Thoracic aorta (tissue), 2 donors: ENCODE measurements at regions not wholly inside any gene's neighbourhood (a gene's known extent, or its start where the extent isn't known, plus 50 kb on each side); places are given as distances from the start of the nearest gene placed in this dataset.

Experiments used
- ATAC-seq: fragments of 150-250 bp; one replicate; pipeline ENCODE4 v1.8.0; 2017; ENCODE audit warnings: low read depth; ENCODE audit not compliant: insufficient number of reproducible peaks, low FRiP score
- DNase-seq: peaks from one replicate; pipeline ENCODE4 v3.0.0-alpha.2; 2020; ENCODE audit warnings: low spot score
- H3K27ac ChIP-seq, 2 donors: fragments of 200-600 bp; sonication (generic); 1 replicate in 1 of 2; 2 replicates in 1 of 2; pipeline ENCODE4 v1.5.1; 2016; ENCODE audit warnings: mild to moderate bottlenecking in 2 of 2, moderate library complexity in 2 of 2
- H3K27me3 ChIP-seq: fragments of 200-600 bp; sonication (generic); replicated peaks from 2 replicates; pipeline ENCODE4 v1.6.0; 2016; ENCODE audit warnings: mild to moderate bottlenecking; ENCODE audit not compliant: insufficient read depth
- H3K36me3 ChIP-seq: fragments of 200-600 bp; sonication (generic); one replicate; pipeline ENCODE4 v1.5.1; 2016
- H3K4me1 ChIP-seq, 2 donors: fragments of 200-600 bp; sonication (generic); 1 replicate in 1 of 2; 2 replicates in 1 of 2; pipeline versions ENCODE4 v1.5.1 to v1.6.0; 2016; ENCODE audit warnings: low read depth in 2 of 2, mild to moderate bottlenecking in 1 of 2; ENCODE audit not compliant: control insufficient read depth in 1 of 2
- H3K4me3 ChIP-seq: fragments of 200-600 bp; sonication (generic); 2 replicates; pipeline ENCODE4 v1.5.1; 2016; ENCODE audit warnings: mild to moderate bottlenecking
- H3K9me3 ChIP-seq: fragments of 200-600 bp; sonication (generic); 2 replicates; pipeline ENCODE4 v1.5.1; 2016
- CTCF ChIP-seq: fragments of 200-600 bp; sonication (generic); IDR thresholded peaks from one replicate; pipeline ENCODE4 v1.5.1; 2019; ENCODE audit warnings: antibody characterized with exemption

DNA sequence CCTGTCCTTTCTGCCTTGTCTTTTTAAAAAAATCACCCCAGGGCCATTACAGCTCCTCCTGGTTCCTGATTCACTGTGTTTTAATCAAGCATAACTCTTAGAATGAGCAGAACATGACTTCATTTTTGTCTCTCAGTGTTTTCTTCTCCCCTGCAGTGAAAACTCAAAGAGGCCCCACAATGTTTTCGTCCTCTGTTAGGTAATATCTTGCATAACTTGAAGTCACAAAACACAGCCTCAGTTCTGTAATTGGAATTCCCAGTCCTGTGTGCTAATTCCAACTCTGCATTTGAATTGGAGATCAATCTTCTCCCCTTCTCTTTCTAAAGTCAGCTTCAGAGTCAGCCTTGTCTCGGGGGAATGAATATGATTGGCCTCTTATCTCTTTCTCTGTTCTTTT lies 186.5 kb upstream of the NAV2 start:
- no peak for DNase-seq
- Histone ChIP-seq H3K27me3 (no peaks in the 10 kb centered on the region), H3K36me3 (no peaks in the 10 kb centered on the region), H3K27ac (no peak overlapping the region), H3K9me3 (no peaks in the 10 kb centered on the region), H3K4me3 (no peak overlapping the region), H3K4me1 (peaks cover 0 to 6% of the 10 kb centered on the region in 2 donors)
- TF ChIP-seq CTCF: no peak
- no peak for ATAC-seq

- Histone ChIP-seq H3K4me1 (peaks cover 0 to 6% of the 10 kb centered on the region in 2 donors), H3K36me3 (no peaks in the 10 kb centered on the region), H3K9me3 (no peaks in the 10 kb centered on the region), H3K4me3 (no peak overlapping the region), H3K27me3 (no peaks in the 10 kb centered on the region), H3K27ac (no peak overlapping the region)
- no peak for ATAC-seq
- DNase-seq: no peak
- no peak for TF ChIP-seq CTCF
Observed at GRCh38 chr11:19525714-19526113, 186.9 kb upstream of the NAV2 start.

- Histone ChIP-seq H3K27ac (no peak overlapping the region), H3K27me3 (no peaks in the 10 kb centered on the region), H3K4me3 (no peak overlapping the region), H3K9me3 (no peaks in the 10 kb centered on the region), H3K4me1 (peaks cover 0 to 6% of the 10 kb centered on the region in 2 donors), H3K36me3 (no peaks in the 10 kb centered on the region)
- TF ChIP-seq CTCF: no peak
- DNase-seq (no peak), ATAC-seq (no peak)
Observed at GRCh38 chr11:19525276-19525675, 187.4 kb upstream of the NAV2 start.

DNA sequence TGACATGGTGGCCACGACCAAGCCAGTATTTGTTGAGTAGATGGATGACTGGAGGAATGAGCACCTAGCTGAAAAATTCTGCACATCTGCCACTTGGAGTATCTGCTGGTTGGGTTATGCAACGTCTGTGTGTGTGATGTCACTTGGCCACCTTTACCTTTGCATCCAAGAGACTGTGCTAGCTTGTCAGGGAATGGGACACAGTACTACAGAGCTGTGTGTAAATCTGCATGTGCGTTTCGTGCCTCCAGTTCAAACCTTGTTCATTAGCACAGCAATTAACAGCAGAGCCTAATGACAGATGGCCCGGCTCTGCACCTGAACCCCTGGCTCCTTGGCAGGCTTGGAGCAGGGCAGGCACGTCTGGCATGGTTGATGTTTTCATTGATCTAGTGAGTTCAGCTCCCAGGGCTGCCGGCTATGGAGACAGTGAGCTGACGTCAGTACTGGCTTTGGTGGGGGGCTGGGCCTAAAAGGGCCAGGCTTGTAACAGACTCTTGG lies 188.4 kb upstream of the NAV2 start:
- Histone ChIP-seq H3K9me3 (no peaks in the 10 kb centered on the region), H3K36me3 (no peaks in the 10 kb centered on the region), H3K27me3 (no peaks in the 10 kb centered on the region), H3K4me1 (peaks cover 0 to 6% of the 10 kb centered on the region in 2 donors), H3K4me3 (no peak overlapping the region), H3K27ac (no peak overlapping the region)
- no peak for DNase-seq
- no peak for TF ChIP-seq CTCF
- no peak for ATAC-seq

- no peak for ATAC-seq
Observed at GRCh38 chr11:19520681-19521080, 192.0 kb upstream of the NAV2 start.

More at GRCh38 chr11:19520681-19521080, 192.0 kb upstream of the NAV2 start:
- no peak for TF ChIP-seq CTCF
- Histone ChIP-seq H3K4me3 (no peak overlapping the region), H3K4me1 (no peaks in the 10 kb centered on the region), H3K27ac (no peak overlapping the region), H3K27me3 (no peaks in the 10 kb centered on the region), H3K36me3 (no peaks in the 10 kb centered on the region), H3K9me3 (no peaks in the 10 kb centered on the region)
- no peak for DNase-seq
